ENCODE measurements at regions not wholly inside any gene's neighbourhood (a gene's known extent, or its start where the extent isn't known, plus 50 kb on each side); places are given as distances from the start of the nearest gene placed in this dataset.

DNA sequence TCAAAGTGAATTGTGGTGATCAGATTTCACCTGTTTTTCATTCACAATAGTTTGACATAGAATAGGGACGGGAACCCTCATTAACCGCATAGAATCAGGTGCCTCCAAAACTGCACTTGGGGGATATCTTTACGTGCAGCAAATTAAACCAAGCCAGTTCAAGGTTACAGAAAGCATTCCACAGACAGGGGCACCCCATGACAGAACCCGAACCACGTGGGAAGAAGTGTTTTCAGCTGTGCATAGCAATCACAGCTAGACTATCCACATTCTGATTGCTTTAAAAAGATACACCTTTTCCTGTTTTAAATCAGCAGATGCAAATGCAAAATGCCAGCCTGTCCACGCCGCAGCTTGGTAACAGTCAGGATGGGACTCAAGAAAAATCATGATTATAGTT lies 205.8 kb downstream of the ANAPC1 start:
- TF ChIP-seq, protein P1, sequence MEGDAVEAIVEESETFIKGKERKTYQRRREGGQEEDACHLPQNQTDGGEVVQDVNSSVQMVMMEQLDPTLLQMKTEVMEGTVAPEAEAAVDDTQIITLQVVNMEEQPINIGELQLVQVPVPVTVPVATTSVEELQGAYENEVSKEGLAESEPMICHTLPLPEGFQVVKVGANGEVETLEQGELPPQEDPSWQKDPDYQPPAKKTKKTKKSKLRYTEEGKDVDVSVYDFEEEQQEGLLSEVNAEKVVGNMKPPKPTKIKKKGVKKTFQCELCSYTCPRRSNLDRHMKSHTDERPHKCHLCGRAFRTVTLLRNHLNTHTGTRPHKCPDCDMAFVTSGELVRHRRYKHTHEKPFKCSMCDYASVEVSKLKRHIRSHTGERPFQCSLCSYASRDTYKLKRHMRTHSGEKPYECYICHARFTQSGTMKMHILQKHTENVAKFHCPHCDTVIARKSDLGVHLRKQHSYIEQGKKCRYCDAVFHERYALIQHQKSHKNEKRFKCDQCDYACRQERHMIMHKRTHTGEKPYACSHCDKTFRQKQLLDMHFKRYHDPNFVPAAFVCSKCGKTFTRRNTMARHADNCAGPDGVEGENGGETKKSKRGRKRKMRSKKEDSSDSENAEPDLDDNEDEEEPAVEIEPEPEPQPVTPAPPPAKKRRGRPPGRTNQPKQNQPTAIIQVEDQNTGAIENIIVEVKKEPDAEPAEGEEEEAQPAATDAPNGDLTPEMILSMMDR (IDR thresholded peaks at IDR 0.05), result no peak
- no peak for TF ChIP-seq POLR2A (IDR thresholded peaks at IDR 0.05)
